PC-9 (cell line): ENCODE measurements at regions not wholly inside any gene's neighbourhood (a gene's known extent, or its start where the extent isn't known, plus 50 kb on each side); places are given as distances from the start of the nearest gene placed in this dataset.

ENCODE experiments used
- BruUV-seq: library from RNA; stranded (reverse); fragments of 400-500 nt; replicated peaks from 2 replicates; lab custom pipeline; 2021; lab: Mats Ljungman, UMichigan
- CTCF ChIA-PET: fragments of 300-600 bp; sonication (Branson Sonifier 250); formaldehyde crosslinking; loops from one replicate; lab custom pipeline; 2022; ENCODE audit warnings: antibody characterized with exemption; lab: Charles Lee
- POLR2A ChIA-PET: fragments of 300-600 bp; sonication (Branson Sonifier 250); formaldehyde crosslinking; loops from one replicate; lab custom pipeline; 2022; ENCODE audit warnings: antibody characterized with exemption; ENCODE audit not compliant: unreplicated experiment; lab: Charles Lee
- DNase-seq, 2 experiments: peaks; one replicate each; pipeline versions ENCODE4 v3.0.0 to v3.0.0-alpha.2; 2015 to 2022; ENCODE audit warnings: mixed read lengths in 1 of 2
- H2AFZ ChIP-seq: fragments of 200-600 bp; sonication (generic); 2 replicates; pipeline ENCODE4 v1.8.1; 2017; ENCODE audit warnings: antibody characterized with exemption
- H3F3A ChIP-seq: fragments of 200-600 bp; sonication (generic); 2 replicates; pipeline ENCODE4 v1.8.1; 2017; ENCODE audit warnings: antibody characterized with exemption, mild to moderate bottlenecking, low read depth; ENCODE audit not compliant: insufficient read depth
- H3K27ac ChIP-seq: fragments of 200-600 bp; sonication (generic); 2 replicates; pipeline ENCODE4 v1.6.1; 2016; ENCODE audit warnings: mixed run types
- H3K27me3 ChIP-seq: fragments of 200-600 bp; sonication (generic); 2 replicates; pipeline ENCODE4 v1.6.1; 2016; ENCODE audit warnings: low read depth, mixed run types; ENCODE audit not compliant: insufficient read depth
- H3K36me3 ChIP-seq: fragments of 200-600 bp; sonication (generic); 2 replicates; pipeline ENCODE4 v1.6.1; 2016; ENCODE audit warnings: low read depth, mixed run types
- H3K4me1 ChIP-seq: fragments of 200-600 bp; sonication (generic); replicated peaks from 2 replicates; pipeline ENCODE4 v1.6.1; 2016; ENCODE audit warnings: mixed run types; ENCODE audit not compliant: insufficient read depth
- H3K4me2 ChIP-seq: fragments of 200-600 bp; sonication (generic); 2 replicates; pipeline ENCODE4 v1.6.1; 2017; ENCODE audit warnings: mixed run types
- H3K4me3 ChIP-seq: fragments of 200-600 bp; sonication (generic); 2 replicates; pipeline ENCODE4 v1.6.1; 2016; ENCODE audit warnings: mixed run types
- H3K79me2 ChIP-seq: fragments of 200-600 bp; sonication (generic); 2 replicates; pipeline ENCODE4 v1.6.1; 2017; ENCODE audit warnings: low read depth, mixed run types
- H3K9me2 ChIP-seq: fragments of 200-600 bp; sonication (generic); 2 replicates; pipeline ENCODE4 v1.8.1; 2017; ENCODE audit warnings: mild to moderate bottlenecking; ENCODE audit not compliant: insufficient read depth
- H3K9me3 ChIP-seq: fragments of 200-600 bp; sonication (generic); 2 replicates; pipeline ENCODE4 v1.8.1; 2016; ENCODE audit warnings: low read depth; ENCODE audit not compliant: insufficient read depth
- H4K20me1 ChIP-seq: fragments of 200-600 bp; sonication (generic); 2 replicates; pipeline ENCODE4 v1.8.1; 2017; ENCODE audit not compliant: insufficient read depth
- EZH2 ChIP-seq: fragments of 200-600 bp; sonication (generic); IDR thresholded peaks from 2 replicates; pipeline ENCODE4 v1.8.0; 2017; ENCODE audit warnings: antibody characterized with exemption, low read depth
- intact Hi-C: fragments of 100-400 bp; cut with micrococcal nuclease; formaldehyde crosslinking; loops from one replicate; pipeline ENCODE4 v1.10.0; 2022; ENCODE audit not compliant: unreplicated experiment
- TF ChIP-seq, protein P1 (sequence below): fragments of 200-600 bp; sonication (generic); conservative IDR thresholded peaks from 2 replicates; pipeline ENCODE4 v1.6.1; 2017; ENCODE audit warnings: mixed run types, antibody characterized with exemption, mild to moderate bottlenecking, moderate library complexity

- no peaks in the 10 kb centered on the region for H3K79me2 ChIP-seq
- ChIA-PET CTCF (no interaction called here), POLR2A (no interaction called here)
- H3K27me3 ChIP-seq: no peaks in the 10 kb centered on the region
- DNase-seq: no peak
- H3K4me1 ChIP-seq: no peaks in the 10 kb centered on the region
- no peaks in the 10 kb centered on the region for H3K9me3 ChIP-seq
- BruUV-seq: no TSS peak
- no peak overlapping the region; the same call in 1 of the 2 replicates for H2AFZ ChIP-seq
- no peak overlapping the region for H3K4me3 ChIP-seq
- no peak overlapping the region for H3K27ac ChIP-seq
- H3K9me2 ChIP-seq: no peaks in the 10 kb centered on the region
- no peaks in the 10 kb centered on the region for H3F3A ChIP-seq
- TF ChIP-seq, protein P1, sequence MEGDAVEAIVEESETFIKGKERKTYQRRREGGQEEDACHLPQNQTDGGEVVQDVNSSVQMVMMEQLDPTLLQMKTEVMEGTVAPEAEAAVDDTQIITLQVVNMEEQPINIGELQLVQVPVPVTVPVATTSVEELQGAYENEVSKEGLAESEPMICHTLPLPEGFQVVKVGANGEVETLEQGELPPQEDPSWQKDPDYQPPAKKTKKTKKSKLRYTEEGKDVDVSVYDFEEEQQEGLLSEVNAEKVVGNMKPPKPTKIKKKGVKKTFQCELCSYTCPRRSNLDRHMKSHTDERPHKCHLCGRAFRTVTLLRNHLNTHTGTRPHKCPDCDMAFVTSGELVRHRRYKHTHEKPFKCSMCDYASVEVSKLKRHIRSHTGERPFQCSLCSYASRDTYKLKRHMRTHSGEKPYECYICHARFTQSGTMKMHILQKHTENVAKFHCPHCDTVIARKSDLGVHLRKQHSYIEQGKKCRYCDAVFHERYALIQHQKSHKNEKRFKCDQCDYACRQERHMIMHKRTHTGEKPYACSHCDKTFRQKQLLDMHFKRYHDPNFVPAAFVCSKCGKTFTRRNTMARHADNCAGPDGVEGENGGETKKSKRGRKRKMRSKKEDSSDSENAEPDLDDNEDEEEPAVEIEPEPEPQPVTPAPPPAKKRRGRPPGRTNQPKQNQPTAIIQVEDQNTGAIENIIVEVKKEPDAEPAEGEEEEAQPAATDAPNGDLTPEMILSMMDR: no peak
- no peak for TF ChIP-seq EZH2
- intact Hi-C loops: no loop called here
- no peaks in the 10 kb centered on the region for H3K36me3 ChIP-seq
- H4K20me1 ChIP-seq: no peaks in the 10 kb centered on the region
- no peak overlapping the region for H3K4me2 ChIP-seq
These were observed 486.8 kb downstream of the GBE1 start for GRCh38 chr3:81274671-81275070.

GRCh38 chr3:81270603-81271379 is 490.7 kb downstream of the GBE1 start:
- H3K27me3 ChIP-seq: no peaks in the 10 kb centered on the region
- no peak for DNase-seq
- H3K4me2 ChIP-seq: no peak overlapping the region
- intact Hi-C loops: no loop called here
- no peak overlapping the region for H3K27ac ChIP-seq
- no peaks in the 10 kb centered on the region for H3K79me2 ChIP-seq
- H3K9me3 ChIP-seq: no peaks in the 10 kb centered on the region
- H2AFZ ChIP-seq: 0 out of 2 replicates have a peak overlapping the region, but pooled peaks have one; percentile 39
- no peaks in the 10 kb centered on the region for H3K9me2 ChIP-seq
- no TSS peak for BruUV-seq
- ChIA-PET CTCF (no interaction called here), POLR2A (no interaction called here)
- no peaks in the 10 kb centered on the region for H3F3A ChIP-seq
- no peak overlapping the region for H3K4me3 ChIP-seq
- H3K4me1 ChIP-seq: no peaks in the 10 kb centered on the region
- H3K36me3 ChIP-seq: no peaks in the 10 kb centered on the region
- no peaks in the 10 kb centered on the region for H4K20me1 ChIP-seq
- TF ChIP-seq EZH2: no peak
- TF ChIP-seq, protein P1: no peak

DNA sequence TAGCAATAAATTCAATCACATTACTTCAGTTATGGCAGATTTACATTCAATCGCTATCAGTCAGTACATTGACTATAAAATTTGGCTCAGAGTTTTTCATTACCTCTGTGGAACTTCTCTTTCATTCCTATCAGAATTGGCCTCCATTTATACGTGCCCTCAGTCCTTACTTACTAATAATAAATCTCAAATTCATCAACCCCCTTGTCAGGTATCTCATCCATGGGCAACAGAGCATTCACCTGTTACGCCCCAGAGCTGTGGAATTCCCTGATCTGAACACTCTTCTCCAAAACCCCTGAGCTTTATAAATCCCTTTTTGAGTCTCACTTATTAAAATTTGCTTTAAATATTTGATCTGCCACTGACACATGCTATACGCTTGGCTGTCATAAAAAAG is 492.9 kb downstream of the GBE1 start:
- no peaks in the 10 kb centered on the region for H3K36me3 ChIP-seq
- no peak overlapping the region for H2AFZ ChIP-seq
- DNase-seq: no peak
- no peak overlapping the region for H3K27ac ChIP-seq
- intact Hi-C loops: no loop called here
- H3K27me3 ChIP-seq: no peaks in the 10 kb centered on the region
- no peaks in the 10 kb centered on the region for H3K4me1 ChIP-seq
- H4K20me1 ChIP-seq: no peaks in the 10 kb centered on the region
- no peaks in the 10 kb centered on the region for H3K9me3 ChIP-seq
- CTCF ChIA-PET: no interaction called here
- TF ChIP-seq EZH2: no peak
- TF ChIP-seq, protein P1: no peak
- H3F3A ChIP-seq: no peaks in the 10 kb centered on the region
- POLR2A ChIA-PET: no interaction called here
- no peaks in the 10 kb centered on the region for H3K79me2 ChIP-seq
- H3K9me2 ChIP-seq: no peaks in the 10 kb centered on the region
- no TSS peak for BruUV-seq
- no peak overlapping the region for H3K4me3 ChIP-seq
- no peak overlapping the region for H3K4me2 ChIP-seq
